ENCODE measurements at regions not wholly inside any gene's neighbourhood (a gene's known extent, or its start where the extent isn't known, plus 50 kb on each side); places are given as distances from the start of the nearest gene placed in this dataset.

DNA sequence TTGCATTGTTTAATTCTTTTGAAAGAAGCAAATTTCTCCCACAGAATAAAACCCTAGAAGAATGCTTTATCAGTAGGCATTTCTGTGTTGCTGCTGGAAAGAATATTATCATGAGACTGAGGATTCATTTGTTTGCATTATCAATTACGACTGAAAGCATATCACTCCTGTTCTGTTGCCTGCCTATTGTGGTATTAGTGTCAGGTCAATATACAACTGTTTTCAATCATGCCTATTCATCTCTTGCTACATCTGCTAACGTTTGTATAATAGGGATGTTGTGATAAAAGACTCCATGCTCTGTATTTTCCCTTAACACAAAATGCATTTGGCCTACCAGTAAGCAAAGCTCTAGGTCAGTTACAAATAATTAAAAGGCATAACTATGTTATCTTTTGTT, 221.5 kb downstream of the PTPRC start:
- no peak for TF ChIP-seq ZC3H10 (CRISPR knock-in tag; IDR thresholded peaks at IDR 0.05)
- no peak for TF ChIP-seq CSDC2 (CRISPR knock-in tag; IDR thresholded peaks at IDR 0.05)
- no peak for TF ChIP-seq ZNF565 (CRISPR knock-in tag; conservative IDR thresholded peaks at IDR 0.05; ENCODE audit: low read depth)
- TF ChIP-seq RARB (CRISPR knock-in tag; IDR thresholded peaks at IDR 0.05): no peak
- no peak for TF ChIP-seq TOX (CRISPR knock-in tag; IDR thresholded peaks at IDR 0.05; ENCODE audit: borderline replicate concordance)
- TF ChIP-seq PATZ1 (CRISPR knock-in tag; IDR thresholded peaks at IDR 0.05; ENCODE audit: borderline replicate concordance): no peak
